Activated naive CD4-positive, alpha-beta T cell treated with anti-CD3 and anti-CD28 coated beads for 36 hours (primary cell): ENCODE measurements at regions not wholly inside any gene's neighbourhood (a gene's known extent, or its start where the extent isn't known, plus 50 kb on each side); places are given as distances from the start of the nearest gene placed in this dataset.

Experiments
- CTCF ChIA-PET: fragments of 350-600 bp; sonication (Branson Sonifier 250); formaldehyde crosslinking; loops from one replicate; lab custom pipeline; 2021; ENCODE audit warnings: antibody characterized with exemption; lab: Charles Lee
- DNase-seq: peaks from one replicate; pipeline ENCODE4 v3.0.0-alpha.2; 2020
- H3K27ac Mint-ChIP-seq: one replicate; pipeline ENCODE4 v1.8.0; 2021; ENCODE audit warnings: mild to moderate bottlenecking, mixed read lengths
- H3K27me3 Mint-ChIP-seq: one replicate; pipeline ENCODE4 v1.8.0; 2021; ENCODE audit warnings: low read depth, mixed read lengths
- H3K36me3 Mint-ChIP-seq: one replicate; pipeline ENCODE4 v1.8.0; 2021; ENCODE audit warnings: low read depth, mixed read lengths
- H3K4me1 Mint-ChIP-seq: one replicate; pipeline ENCODE4 v1.8.0; 2021; ENCODE audit warnings: low read depth, mixed read lengths
- H3K4me3 Mint-ChIP-seq: one replicate; pipeline ENCODE4 v1.8.0; 2021; ENCODE audit warnings: mild to moderate bottlenecking, moderate library complexity, mixed read lengths
- H3K9me3 Mint-ChIP-seq: one replicate; pipeline ENCODE4 v1.8.0; 2021; ENCODE audit warnings: mixed read lengths
- intact Hi-C: fragments of 100-400 bp; cut with micrococcal nuclease; formaldehyde crosslinking; loops from one replicate; pipeline ENCODE4 v1.15.1; 2023

GRCh38 chr7:16044645-16045044 lies 358.2 kb upstream of the MEOX2 start:
- no peaks in the 10 kb centered on the region for H3K27me3 Mint-ChIP-seq
- no peak overlapping the region for H3K27ac Mint-ChIP-seq
- CTCF ChIA-PET: no interaction called here
- H3K4me1 Mint-ChIP-seq: no peaks in the 10 kb centered on the region
- H3K4me3 Mint-ChIP-seq: no peak overlapping the region
- no peaks in the 10 kb centered on the region for H3K9me3 Mint-ChIP-seq
- H3K36me3 Mint-ChIP-seq: no peaks in the 10 kb centered on the region
- intact Hi-C loops: no loop called here
- DNase-seq: no peak

GRCh38 chr7:16040346-16040745 lies 353.9 kb upstream of the MEOX2 start:
- H3K9me3 Mint-ChIP-seq: no peaks in the 10 kb centered on the region
- H3K4me3 Mint-ChIP-seq: no peak overlapping the region
- no peak overlapping the region for H3K27ac Mint-ChIP-seq
- no peak for DNase-seq
- H3K4me1 Mint-ChIP-seq: no peaks in the 10 kb centered on the region
- intact Hi-C loops: no loop called here
- H3K36me3 Mint-ChIP-seq: no peaks in the 10 kb centered on the region
- H3K27me3 Mint-ChIP-seq: no peaks in the 10 kb centered on the region
- CTCF ChIA-PET: no interaction called here

GRCh38 chr7:16038906-16039305 lies 352.4 kb upstream of the MEOX2 start:
- Mint-ChIP-seq H3K27me3 (no peaks in the 10 kb centered on the region), H3K36me3 (no peaks in the 10 kb centered on the region), H3K27ac (no peak overlapping the region), H3K4me1 (no peaks in the 10 kb centered on the region), H3K4me3 (no peak overlapping the region), H3K9me3 (no peaks in the 10 kb centered on the region)
- no peak for DNase-seq
- CTCF ChIA-PET: interaction anchor here (0.5 kb wide), 1 partner anchor 526 kb away, joined by 3 read pairs; no protein-coding TSS in a partner anchor
- intact Hi-C loops: no loop called here

GRCh38 chr7:16035392-16035791 lies 348.9 kb upstream of the MEOX2 start:
- DNase-seq: no peak
- Mint-ChIP-seq H3K9me3 (no peaks in the 10 kb centered on the region), H3K36me3 (no peaks in the 10 kb centered on the region), H3K27ac (no peak overlapping the region), H3K4me3 (no peak overlapping the region), H3K4me1 (no peaks in the 10 kb centered on the region), H3K27me3 (no peaks in the 10 kb centered on the region)
- CTCF ChIA-PET: no interaction called here
- intact Hi-C loops: no loop called here

GRCh38 chr7:16034866-16035265 lies 348.4 kb upstream of the MEOX2 start:
- DNase-seq: no peak
- Mint-ChIP-seq H3K36me3 (no peaks in the 10 kb centered on the region), H3K9me3 (no peaks in the 10 kb centered on the region), H3K4me3 (no peak overlapping the region), H3K27me3 (no peaks in the 10 kb centered on the region), H3K4me1 (no peaks in the 10 kb centered on the region), H3K27ac (no peak overlapping the region)
- CTCF ChIA-PET: no interaction called here
- intact Hi-C loops: no loop called here

- no peaks in the 10 kb centered on the region for H3K27me3 Mint-ChIP-seq
- H3K27ac Mint-ChIP-seq: no peak overlapping the region
- H3K36me3 Mint-ChIP-seq: no peaks in the 10 kb centered on the region
- intact Hi-C loops: no loop called here
- H3K9me3 Mint-ChIP-seq: no peaks in the 10 kb centered on the region
- H3K4me3 Mint-ChIP-seq: no peak overlapping the region
- CTCF ChIA-PET: no interaction called here
- no peaks in the 10 kb centered on the region for H3K4me1 Mint-ChIP-seq
- no peak for DNase-seq
Measured at GRCh38 chr7:16034353-16034752, 347.9 kb upstream of the MEOX2 start.

- intact Hi-C loops: no loop called here
- Mint-ChIP-seq H3K27me3 (no peaks in the 10 kb centered on the region), H3K36me3 (no peaks in the 10 kb centered on the region), H3K27ac (no peak overlapping the region), H3K9me3 (no peaks in the 10 kb centered on the region), H3K4me3 (no peak overlapping the region), H3K4me1 (no peaks in the 10 kb centered on the region)
- no peak for DNase-seq
- CTCF ChIA-PET: no interaction called here
Measured at GRCh38 chr7:16033233-16033632, 346.8 kb upstream of the MEOX2 start.

GRCh38 chr7:16028636-16029035 lies 342.2 kb upstream of the MEOX2 start:
- CTCF ChIA-PET: no interaction called here
- Mint-ChIP-seq H3K9me3 (no peaks in the 10 kb centered on the region), H3K27me3 (no peaks in the 10 kb centered on the region), H3K27ac (no peak overlapping the region), H3K4me1 (no peaks in the 10 kb centered on the region), H3K4me3 (no peak overlapping the region), H3K36me3 (no peaks in the 10 kb centered on the region)
- no peak for DNase-seq
- intact Hi-C loops: no loop called here

- H3K27me3 Mint-ChIP-seq: no peaks in the 10 kb centered on the region
- CTCF ChIA-PET: no interaction called here
- no peaks in the 10 kb centered on the region for H3K36me3 Mint-ChIP-seq
- no peak for DNase-seq
- no peaks in the 10 kb centered on the region for H3K9me3 Mint-ChIP-seq
- no peak overlapping the region for H3K4me3 Mint-ChIP-seq
- intact Hi-C loops: no loop called here
- no peak overlapping the region for H3K27ac Mint-ChIP-seq
- H3K4me1 Mint-ChIP-seq: no peaks in the 10 kb centered on the region
Measured at GRCh38 chr7:16028103-16028502, 341.6 kb upstream of the MEOX2 start.

DNA sequence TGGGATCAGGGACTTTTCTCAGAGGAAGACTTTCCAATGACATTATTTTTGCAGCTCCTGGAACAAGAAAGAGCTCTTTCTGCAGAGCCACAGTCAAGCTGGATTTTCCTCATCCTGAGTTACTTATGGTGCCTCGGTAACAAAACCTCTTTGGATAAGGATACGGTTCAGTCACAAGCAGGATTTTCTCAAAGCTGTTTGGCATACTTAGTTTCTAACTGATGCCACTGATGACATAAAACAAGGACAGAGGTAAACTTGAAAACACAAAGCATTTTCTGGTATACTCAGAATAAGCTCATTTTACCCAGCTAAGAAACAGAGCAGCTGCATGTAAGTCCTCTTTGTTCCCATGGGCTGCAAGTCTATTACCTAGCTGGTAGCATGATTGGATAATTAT lies 340.9 kb upstream of the MEOX2 start:
- CTCF ChIA-PET: no interaction called here
- Mint-ChIP-seq H3K27ac (no peak overlapping the region), H3K27me3 (no peaks in the 10 kb centered on the region), H3K9me3 (no peaks in the 10 kb centered on the region), H3K36me3 (no peaks in the 10 kb centered on the region), H3K4me3 (no peak overlapping the region), H3K4me1 (no peaks in the 10 kb centered on the region)
- DNase-seq: no peak
- intact Hi-C loops: no loop called here

GRCh38 chr7:16026253-16027020 lies 340.0 kb upstream of the MEOX2 start:
- no peak for DNase-seq
- H3K4me1 Mint-ChIP-seq: no peaks in the 10 kb centered on the region
- intact Hi-C loops: no loop called here

DNA sequence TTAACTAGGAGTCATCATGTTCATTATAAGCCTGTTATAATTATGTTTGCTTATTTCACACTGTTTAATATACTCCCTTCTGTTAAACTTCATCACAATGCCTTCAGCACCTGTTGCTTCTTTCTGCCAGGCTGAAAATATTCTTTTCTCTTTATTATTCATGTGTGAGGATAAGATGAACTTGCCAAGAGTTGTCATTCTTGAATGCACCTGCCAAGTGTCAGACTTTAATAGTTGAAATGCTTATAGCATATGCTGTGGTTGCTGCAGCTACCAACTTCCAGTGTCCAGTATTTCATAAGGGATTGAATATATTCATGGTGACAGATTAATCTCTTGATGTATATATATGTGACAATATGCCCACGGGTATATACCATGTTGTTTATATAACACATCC lies 339.2 kb upstream of the MEOX2 start:
- H3K27ac Mint-ChIP-seq: no peak overlapping the region
- intact Hi-C loops: no loop called here
- CTCF ChIA-PET: no interaction called here
- DNase-seq: no peak
- no peak overlapping the region for H3K4me3 Mint-ChIP-seq
- H3K36me3 Mint-ChIP-seq: no peaks in the 10 kb centered on the region
- no peaks in the 10 kb centered on the region for H3K9me3 Mint-ChIP-seq
- no peaks in the 10 kb centered on the region for H3K4me1 Mint-ChIP-seq
- H3K27me3 Mint-ChIP-seq: no peaks in the 10 kb centered on the region

More at GRCh38 chr7:16026253-16027020, 340.0 kb upstream of the MEOX2 start:
- H3K27ac Mint-ChIP-seq: no peak overlapping the region
- no peak overlapping the region for H3K4me3 Mint-ChIP-seq
- H3K36me3 Mint-ChIP-seq: no peaks in the 10 kb centered on the region
- H3K9me3 Mint-ChIP-seq: no peaks in the 10 kb centered on the region
- no peaks in the 10 kb centered on the region for H3K27me3 Mint-ChIP-seq
- CTCF ChIA-PET: no interaction called here

- Mint-ChIP-seq H3K4me3 (no peak overlapping the region), H3K27me3 (no peaks in the 10 kb centered on the region), H3K9me3 (no peaks in the 10 kb centered on the region), H3K36me3 (no peaks in the 10 kb centered on the region), H3K4me1 (no peaks in the 10 kb centered on the region), H3K27ac (no peak overlapping the region)
- no peak for DNase-seq
- CTCF ChIA-PET: no interaction called here
- intact Hi-C loops: no loop called here
Measured at GRCh38 chr7:16023503-16023902, 337.0 kb upstream of the MEOX2 start.
